ENCODE measurements at regions not wholly inside any gene's neighbourhood (a gene's known extent, or its start where the extent isn't known, plus 50 kb on each side); places are given as distances from the start of the nearest gene placed in this dataset.
"Not testable (repeated sequence)": the region's sequence is repeated elsewhere in the genome, so short reads cannot be mapped to it uniquely, and the experiment has no call there.

DNA sequence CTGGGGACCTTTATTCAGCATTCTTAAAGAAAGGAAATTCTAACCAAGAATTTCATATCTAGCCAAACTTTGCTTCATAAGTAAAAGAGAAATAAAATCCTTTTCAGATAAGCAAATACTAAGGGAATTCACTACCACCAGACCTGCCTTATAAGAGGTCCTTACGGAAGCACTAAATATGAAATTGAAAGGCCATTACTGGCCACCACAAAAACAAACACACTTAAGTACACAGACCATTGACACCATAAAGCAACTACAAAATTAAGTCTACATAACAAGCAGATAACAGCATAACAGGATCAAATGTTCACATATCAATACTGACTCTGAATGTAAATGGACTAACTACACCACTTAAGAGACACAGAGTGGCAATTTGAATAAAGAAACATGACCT is 361.4 kb upstream of the POU5F2 start:
- ChIA-PET POLR2A (no interaction called here), CTCF (no interaction called here)

- POLR2A ChIA-PET, CTCF ChIA-PET: not testable (repeated sequence)
These were observed 356.0 kb upstream of the POU5F2 start for GRCh38 chr5:94097384-94097783.

DNA sequence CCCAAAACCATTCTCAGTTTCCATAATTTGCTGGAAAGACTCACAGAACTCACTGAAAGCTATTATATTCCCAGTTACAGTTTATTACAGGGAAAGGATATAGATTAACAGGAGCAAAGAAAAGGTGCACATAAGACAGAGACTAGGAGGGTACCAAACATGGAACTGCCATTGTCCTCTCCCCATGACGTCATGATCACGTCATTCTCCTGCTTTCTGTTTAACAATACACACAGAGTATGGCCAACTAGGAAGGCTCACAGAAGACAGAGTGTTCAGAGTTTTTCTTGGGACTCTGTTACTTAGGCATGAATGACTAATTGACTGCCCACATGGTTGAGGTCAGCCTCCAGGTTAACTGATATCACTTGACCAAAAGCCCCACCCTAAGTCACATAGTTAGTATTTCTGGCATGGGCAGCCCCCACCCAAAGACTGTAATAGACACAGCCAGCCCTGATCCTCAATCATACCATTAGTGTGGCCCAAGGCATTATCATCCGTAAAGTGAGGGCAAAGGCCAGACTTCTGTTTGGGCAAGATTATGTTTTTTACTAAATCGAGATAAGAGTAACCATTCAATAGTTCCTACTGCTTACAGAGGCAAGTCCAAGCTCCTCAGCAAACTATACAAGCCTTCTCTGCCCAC is 353.5 kb upstream of the POU5F2 start:
- ChIA-PET POLR2A (no interaction called here), CTCF (no interaction called here)

DNA sequence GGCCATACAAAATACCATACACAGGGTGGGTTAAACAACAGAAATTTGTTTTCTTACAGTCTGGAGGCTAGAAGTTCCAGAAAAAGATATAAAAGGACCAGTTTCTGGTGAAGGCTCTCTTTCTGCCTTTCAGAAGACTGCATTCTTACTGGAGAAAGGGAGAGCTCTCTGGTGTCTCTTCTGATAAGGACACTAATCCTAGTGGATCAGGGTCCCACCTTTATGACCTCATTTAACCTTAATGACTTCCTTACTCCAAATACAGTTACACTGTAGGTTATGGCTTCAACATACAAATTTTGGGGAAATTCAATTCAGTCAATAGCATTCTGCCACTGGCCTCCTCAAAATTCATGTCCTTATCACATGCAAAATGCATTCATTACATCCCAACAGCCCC is 351.9 kb upstream of the POU5F2 start:
- CTCF ChIA-PET = no interaction called here
- POLR2A ChIA-PET = no interaction called here

- POLR2A ChIA-PET, CTCF ChIA-PET: not testable (repeated sequence)
These were observed 345.2 kb upstream of the POU5F2 start for GRCh38 chr5:94086635-94087034.

- ChIA-PET POLR2A (no interaction called here), CTCF (no interaction called here)
These were observed 344.8 kb upstream of the POU5F2 start for GRCh38 chr5:94086194-94086593.

GRCh38 chr5:94082405-94082804 is 341.0 kb upstream of the POU5F2 start:
- POLR2A ChIA-PET = no interaction called here
- CTCF ChIA-PET = no interaction called here

DNA sequence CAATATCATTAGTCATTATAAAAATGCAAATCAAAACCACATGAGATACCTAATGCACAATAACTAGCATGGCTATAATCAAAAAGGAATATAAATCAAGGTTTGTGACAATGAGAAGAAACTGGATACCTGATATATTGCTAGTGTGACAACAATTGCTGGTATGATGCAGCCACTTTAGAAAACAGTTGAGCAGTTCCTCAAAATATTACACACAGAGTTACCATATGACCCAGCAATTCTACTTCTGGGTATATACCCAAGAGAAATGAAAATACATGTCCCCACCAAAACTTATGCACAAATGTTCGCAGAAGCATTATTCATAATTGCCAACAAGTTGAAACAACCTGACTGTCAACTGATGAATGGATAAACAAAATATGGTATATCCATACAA is 339.7 kb upstream of the POU5F2 start:
- ChIA-PET POLR2A (no interaction called here), CTCF (no interaction called here)

GRCh38 chr5:94080390-94080789 is 339.0 kb upstream of the POU5F2 start:
- POLR2A ChIA-PET = no interaction called here
- CTCF ChIA-PET = no interaction called here

GRCh38 chr5:94072116-94072515 is 330.7 kb upstream of the POU5F2 start:
- ChIA-PET POLR2A (no interaction called here), CTCF (no interaction called here)

- ChIA-PET POLR2A (no interaction called here), CTCF (no interaction called here)
These were observed 325.2 kb upstream of the POU5F2 start for GRCh38 chr5:94066437-94067207.

- ChIA-PET POLR2A (no interaction called here), CTCF (no interaction called here)
These were observed 322.6 kb upstream of the POU5F2 start for GRCh38 chr5:94064025-94064424.

- ChIA-PET CTCF (no interaction called here), POLR2A (no interaction called here)
These were observed 316.3 kb upstream of the POU5F2 start for GRCh38 chr5:94057655-94058054.

- CTCF ChIA-PET = no interaction called here
- POLR2A ChIA-PET = no interaction called here
These were observed 315.8 kb upstream of the POU5F2 start for GRCh38 chr5:94057217-94057616.

GRCh38 chr5:94049307-94049922 is 308.0 kb upstream of the POU5F2 start:
- CTCF ChIA-PET = not testable (repeated sequence)
- POLR2A ChIA-PET = interaction anchor here (0.6 kb wide), 1 partner anchor 713 kb away, joined by 3 read pairs; no protein-coding TSS in a partner anchor

- POLR2A ChIA-PET = no interaction called here
- CTCF ChIA-PET = no interaction called here
These were observed 304.7 kb upstream of the POU5F2 start for GRCh38 chr5:94045839-94046782.

DNA sequence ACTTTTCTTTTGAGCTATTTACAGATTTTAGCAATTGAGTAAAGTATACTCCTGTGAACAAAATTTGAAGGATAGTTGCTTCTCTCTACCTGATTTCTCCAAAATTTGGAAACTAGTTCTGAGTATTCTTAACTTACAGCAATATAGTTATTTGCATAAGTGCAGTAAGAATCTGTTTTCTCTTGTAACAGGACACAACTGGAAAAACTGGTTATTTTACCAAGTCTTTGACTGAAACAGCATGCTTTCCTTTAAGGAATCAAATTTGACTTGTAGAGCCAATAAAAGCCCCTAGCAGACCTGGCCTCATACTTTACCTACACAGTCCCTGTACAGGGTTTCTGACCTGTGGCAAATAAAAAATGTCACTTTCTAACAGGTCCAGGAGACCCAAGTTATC is 301.9 kb upstream of the POU5F2 start:
- CTCF ChIA-PET = no interaction called here
- POLR2A ChIA-PET = no interaction called here

DNA sequence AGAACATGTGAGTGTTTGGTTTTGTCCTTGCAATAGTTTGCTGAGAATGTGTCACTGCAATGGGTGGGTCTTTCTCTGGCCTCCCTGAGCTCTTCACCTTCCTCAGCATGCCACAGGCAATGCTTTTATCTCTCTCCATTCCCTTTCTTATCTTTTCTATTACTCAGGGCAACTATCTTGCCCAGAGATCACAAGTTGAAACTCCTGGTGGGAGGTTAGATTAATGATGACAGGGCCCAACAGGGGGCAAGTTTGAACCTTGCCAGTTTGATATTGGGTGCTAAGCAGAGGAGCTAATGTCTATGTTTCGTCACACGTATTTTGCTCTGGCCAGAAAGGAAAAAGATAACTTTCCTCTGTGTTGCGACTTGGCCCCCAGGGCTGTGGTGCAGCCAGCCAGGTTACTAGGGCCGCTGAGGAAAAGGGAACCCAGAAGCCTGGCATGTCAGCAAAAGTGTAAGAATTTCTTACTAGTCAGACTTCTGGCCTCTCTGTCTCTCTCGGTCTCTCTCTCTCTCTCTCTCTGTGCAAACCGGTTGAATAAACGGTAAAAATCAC is 299.3 kb upstream of the POU5F2 start:
- POLR2A ChIA-PET = no interaction called here
- CTCF ChIA-PET = no interaction called here

DNA sequence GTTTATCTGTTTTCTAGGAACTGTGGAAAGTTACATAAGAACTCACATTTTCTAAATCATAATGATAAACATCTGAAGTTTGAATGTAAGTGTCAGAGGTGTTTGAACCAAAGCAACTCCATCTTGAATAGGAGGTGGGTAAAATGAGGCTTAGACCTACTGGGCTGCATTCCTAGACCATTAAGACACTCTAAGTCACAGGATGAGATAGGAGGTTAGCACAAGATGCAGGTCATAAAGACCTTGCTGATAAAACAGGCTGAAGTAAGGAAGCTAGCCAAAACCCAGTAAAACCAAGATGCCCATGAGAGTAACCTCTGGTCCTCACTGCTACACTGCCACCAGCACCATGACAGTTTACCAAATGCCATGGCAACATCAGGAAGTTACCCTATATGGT is 297.7 kb upstream of the POU5F2 start:
- CTCF ChIA-PET = no interaction called here
- POLR2A ChIA-PET = no interaction called here

DNA sequence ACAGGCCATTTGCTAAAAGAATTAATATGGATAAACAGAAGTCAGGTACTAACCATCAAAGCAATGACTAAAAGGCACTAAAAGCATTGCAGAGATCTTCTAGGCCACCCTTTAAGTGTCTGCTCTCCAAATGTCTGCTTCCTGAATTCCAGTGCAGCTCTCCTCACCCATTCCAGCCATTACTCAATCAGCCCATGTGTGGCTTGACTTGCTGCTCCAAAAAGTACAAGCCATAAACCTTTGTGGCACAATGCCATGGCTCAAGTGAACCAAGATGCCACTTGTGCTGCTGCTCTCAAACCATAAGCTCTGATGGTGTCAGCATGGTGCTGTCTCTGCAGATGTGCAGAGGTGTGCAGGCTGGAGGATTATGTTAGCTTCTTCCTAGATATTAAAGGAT is 290.2 kb upstream of the POU5F2 start:
- ChIA-PET CTCF (no interaction called here), POLR2A (no interaction called here)

Data from activated CD8-positive, alpha-beta memory T cell treated with anti-CD3 and anti-CD28 coated beads for 36 hours (primary cell).